Ishikawa (cell line): ENCODE measurements at regions not wholly inside any gene's neighbourhood (a gene's known extent, or its start where the extent isn't known, plus 50 kb on each side); places are given as distances from the start of the nearest gene placed in this dataset.

Experiments
- CEBPB ChIP-seq: IDR thresholded peaks from 2 replicates; pipeline ENCODE4 v1.6.1; 2012
- CREB1 ChIP-seq: IDR thresholded peaks from 2 replicates; pipeline ENCODE4 v1.6.1; 2012; ENCODE audit warnings: low read depth
- EP300 ChIP-seq: IDR thresholded peaks from 2 replicates; pipeline ENCODE4 v1.6.1; 2012; ENCODE audit warnings: borderline replicate concordance
- RAD21 ChIP-seq: IDR thresholded peaks from 2 replicates; pipeline ENCODE4 v1.6.1; 2012; ENCODE audit warnings: low read depth
- TAF1 ChIP-seq: IDR thresholded peaks from 2 replicates; pipeline ENCODE4 v1.6.1; 2012; ENCODE audit warnings: low read depth, mild to moderate bottlenecking
- TEAD4 ChIP-seq: IDR thresholded peaks from 2 replicates; pipeline ENCODE4 v1.6.1; 2012
- YY1 ChIP-seq: IDR thresholded peaks from 2 replicates; pipeline ENCODE4 v1.6.1; 2012; ENCODE audit warnings: low read depth

DNA sequence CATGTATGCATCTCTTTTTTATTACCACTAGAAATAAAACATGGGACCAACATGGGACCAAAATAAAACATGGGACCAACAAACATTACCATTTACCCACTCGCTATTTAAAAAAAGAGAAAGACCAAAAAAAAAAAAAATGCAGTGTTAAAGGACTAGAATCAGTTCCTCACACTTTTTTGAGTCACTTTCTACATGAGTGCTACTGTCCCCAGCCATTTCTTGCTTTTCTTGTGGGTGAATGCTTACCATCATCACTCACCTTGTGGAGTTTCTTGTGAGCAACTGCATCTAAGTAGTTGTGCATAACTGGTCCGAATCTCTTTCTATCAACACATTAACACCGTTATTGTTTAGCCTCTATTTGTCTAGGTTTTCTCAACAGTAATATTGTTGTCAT lies 493.6 kb upstream of the RIOK2 start:
- TF ChIP-seq YY1 (no peak), TAF1 (no peak), RAD21 (no peak), CREB1 (no peak), TEAD4 (no peak), EP300 (no peak), CEBPB (no peak)
